GM19239 (cell line): ENCODE measurements at regions not wholly inside any gene's neighbourhood (a gene's known extent, or its start where the extent isn't known, plus 50 kb on each side); places are given as distances from the start of the nearest gene placed in this dataset.

Source experiments
- DNase-seq: peaks from one replicate; pipeline ENCODE4 v3.0.0; 2011; ENCODE audit warnings: low spot score; ENCODE audit not compliant: insufficient read length
- FAIRE-seq: peaks from 2 replicates; lab custom pipeline; 2011; peaks lifted over from hg19 to GRCh38; lab: Jason Lieb, UNC

DNA sequence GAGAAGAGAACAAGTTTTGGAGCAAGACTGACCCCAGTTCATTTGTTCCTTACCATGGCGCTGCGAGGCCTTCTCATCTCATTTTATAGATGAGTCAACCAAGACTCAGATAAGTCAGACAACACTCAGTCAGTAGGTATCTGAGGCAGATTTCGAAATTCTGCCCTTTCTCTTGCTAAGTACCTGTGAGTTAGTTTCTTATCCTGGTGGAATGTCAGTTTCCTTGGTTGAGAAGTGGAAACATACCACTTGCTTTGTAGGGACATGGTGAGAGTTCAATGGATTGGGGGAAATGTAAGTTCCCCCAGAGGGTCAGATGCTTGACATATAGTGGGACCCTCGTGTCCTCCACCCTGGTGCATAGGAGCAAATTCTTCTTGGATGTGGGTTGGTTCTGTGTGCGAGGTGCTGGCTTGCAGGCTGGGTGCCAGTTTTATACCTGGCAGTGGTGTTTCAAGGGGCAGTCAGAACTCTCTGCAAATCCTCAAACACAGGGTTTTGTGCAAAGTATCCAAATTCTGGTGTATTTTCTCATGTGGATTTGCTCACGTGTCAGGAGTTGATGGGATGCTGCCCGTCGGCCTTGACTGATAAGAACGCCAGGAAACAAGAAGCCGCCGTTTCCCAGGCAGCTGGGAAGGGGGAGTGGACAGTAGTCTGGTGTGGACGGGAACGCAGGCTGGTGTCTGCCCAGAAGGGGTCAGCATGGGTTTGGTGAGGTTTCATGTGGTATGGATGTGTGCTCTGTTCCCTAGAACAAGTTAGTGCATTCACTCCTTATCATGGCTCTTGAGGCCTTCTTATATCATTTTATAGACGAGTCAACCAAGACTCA, 61.1 kb upstream of the CIBAR2 start:
- DNase-seq = no peak
- FAIRE-seq = no peak

DNA sequence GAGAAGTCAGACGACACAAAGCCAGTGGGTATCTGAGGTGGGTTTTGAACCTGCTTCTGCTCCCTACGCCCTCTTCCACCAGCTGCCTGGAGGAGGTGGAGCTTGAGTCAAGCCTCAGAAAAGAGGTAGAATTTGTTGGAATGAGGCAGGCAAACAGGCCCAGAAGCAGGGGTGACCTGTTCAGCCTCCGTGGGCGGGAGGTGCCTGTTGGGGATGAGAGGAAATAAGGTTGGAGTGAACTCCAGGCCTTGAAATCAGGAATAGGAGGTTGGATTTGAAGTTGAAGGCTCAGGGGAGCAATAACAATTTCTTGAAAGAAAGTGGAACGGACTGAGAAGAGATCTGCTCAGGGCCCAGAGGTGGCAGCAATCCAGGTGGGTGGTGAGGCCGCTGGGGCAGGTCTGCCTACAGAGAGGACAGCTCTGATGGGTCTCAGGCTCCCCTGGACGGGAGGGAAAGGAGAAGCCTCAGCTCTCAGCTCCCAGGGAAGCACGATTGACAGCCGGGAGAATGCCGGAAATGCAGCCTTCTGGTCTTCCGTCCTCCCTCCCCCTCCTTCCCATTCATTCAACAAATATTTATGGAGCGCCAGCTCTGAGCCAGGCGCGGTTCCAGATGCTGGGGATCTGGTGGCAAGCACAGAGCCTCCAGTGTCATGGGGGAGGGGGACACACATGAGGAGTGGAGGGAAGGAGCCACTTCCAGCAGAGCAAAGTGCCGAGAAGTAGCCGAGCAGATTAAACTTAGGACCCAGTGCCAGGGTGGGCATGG, 61.9 kb upstream of the CIBAR2 start:
- DNase-seq (no peak), FAIRE-seq (no peak)

DNA sequence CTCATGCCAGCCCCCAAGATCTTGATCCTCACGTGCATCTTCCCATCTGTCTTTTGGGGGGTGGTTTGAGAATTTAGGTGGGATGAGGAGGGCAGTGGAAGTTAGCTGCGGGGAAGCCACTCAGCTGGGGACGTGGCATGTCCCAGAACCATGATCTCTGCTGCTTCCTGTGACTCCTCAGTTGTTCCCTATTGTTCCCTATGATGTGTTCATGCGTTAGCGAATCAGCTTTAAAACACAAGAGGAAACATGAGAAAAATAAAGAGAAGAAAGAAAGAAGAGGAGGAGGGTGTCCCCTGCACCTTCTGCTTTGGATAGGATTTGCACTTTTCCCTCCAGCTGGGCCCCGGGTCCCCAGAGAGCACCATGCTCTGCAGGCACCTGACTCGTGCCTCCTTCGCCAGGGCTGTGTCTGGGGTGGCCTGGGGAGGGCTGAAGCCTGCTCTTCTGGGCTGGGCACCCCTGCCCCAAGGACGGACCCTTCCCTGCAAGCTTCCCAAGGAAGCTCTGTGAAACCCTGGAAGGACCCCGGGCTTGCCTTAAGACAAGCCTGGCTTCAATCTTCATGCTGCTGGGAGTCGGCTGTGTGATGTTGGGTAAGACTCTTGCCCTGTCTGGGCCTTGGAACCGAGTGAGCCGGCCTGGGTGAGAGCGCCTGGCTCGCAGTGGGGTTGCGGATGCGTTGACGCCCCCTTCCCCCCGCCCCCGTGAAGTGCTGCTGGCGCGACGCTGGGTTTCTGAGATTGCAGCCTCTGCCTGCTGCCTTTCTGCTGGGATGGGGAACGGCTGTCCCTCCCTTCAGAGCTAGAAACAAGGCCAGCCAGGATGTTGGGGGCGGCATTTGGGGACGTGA, 62.8 kb upstream of the CIBAR2 start:
- DNase-seq (no peak), FAIRE-seq (no peak)

DNA sequence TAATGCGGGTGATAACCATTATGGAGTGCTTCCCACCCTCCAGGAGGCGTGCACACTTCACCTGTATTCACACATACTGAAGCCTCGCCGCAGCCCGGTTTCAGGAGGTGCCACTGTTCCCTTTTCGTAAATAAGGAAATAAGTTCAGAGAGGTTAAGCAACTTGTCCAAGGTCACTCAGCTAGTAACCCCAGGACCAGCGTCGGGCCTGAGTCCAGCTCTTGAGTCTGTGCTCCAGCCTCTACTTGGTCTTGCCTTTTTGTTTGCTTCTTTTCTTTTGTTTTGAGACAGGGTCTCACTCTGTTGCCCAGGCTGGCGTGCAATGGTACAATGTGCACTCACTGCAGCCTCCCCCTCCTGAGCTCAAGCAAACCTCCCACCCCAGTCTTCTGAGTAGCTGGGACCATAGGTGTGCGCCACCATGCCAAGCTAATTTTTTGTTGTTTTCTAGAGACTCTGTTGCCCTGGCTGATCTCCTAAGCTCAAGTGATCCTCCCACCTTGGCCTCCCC, 63.5 kb upstream of the CIBAR2 start:
- no peak for DNase-seq
- FAIRE-seq = no peak

DNA sequence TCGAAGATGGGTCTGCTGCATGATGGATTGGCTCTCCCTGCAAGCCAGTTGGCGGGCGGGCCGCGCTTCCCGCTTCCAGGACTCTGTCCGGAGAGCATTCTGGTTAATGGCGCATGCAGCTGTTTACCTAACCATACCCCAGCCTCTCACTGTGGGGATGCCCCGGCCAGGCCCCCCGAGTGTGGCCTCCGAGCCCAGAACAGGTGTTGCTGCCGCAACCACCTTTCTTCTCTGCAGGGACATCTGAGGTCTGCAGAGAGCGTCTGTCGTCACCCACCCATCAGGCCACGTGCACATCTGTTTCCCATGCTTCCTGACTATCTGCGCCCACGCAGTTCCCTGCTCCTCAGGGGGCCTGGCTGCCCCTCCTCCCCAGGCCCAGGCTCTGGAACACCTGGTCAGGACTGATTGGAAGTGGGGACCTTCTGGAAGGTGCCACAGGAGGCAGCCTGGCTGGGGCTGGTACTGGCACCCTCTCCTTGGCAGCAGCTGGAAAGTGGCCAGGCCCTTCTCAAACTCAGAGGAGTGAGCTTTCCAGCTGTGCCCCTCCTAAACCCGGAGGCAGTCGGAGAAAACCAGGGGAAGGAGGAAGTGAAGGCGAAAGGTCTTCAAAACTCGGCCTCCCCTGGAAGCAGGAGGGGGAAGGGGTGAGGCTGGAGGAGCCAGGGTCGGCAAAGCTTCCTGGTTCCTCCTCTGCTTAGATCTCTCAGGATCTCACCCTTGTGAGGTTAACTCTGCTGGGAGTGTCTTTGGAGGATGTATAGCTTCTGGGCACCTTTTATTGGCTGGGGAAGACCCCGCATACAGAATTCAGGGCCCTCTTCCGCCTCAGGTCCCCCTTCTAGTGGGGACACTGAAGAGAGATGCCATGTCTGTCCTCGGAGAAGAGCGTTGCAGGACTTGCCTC, 64.5 kb upstream of the CIBAR2 start:
- no peak for DNase-seq
- no peak for FAIRE-seq

DNA sequence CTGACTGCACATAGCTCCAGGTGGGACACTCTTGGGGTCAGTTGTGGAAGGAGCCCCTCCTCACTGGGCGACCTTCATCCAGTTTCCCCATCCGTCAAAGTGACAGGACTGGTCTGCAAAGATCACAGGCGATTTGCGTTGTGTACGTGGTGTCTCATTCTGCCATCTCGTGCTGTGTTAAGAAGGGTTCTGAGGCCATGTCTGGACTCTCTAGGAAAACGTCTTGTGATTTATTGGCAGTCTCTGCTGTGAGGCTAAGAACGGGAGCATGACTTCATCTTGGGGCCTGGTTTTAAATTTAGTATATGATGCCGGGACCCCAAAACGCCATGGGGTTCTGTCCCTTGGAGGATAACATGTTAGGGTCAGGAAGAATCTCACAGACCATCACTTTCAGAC, 65.2 kb upstream of the CIBAR2 start:
- no peak for DNase-seq
- FAIRE-seq = no peak

DNA sequence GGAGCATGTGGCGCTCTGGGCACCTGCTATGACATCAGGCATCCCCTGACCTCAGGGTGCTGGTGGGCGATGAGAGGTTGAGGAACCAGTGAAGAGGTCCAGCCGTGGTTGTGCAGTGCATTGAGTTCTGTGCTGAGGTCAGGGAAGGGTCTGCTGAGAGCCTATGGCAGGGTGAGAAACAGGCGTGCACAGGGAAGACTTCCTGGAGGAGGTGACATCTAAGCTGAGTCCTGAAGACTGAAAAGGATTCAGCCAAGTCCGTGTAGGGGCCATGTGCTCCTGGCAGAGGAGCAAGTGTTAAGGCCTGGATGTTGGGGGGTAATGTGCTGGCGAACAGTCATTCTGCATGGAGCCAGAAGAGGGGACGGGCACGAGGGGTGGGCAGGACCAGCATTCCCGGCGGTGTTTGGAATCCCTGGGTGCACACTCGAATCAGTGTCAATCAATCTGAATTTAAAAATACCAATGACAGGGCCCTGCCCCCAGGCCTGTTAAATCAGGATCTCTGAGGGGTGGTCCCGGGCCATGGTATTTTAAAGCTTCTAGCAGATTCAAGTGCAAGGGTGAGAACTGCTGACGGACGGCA, 65.8 kb upstream of the CIBAR2 start:
- no peak for DNase-seq
- no peak for FAIRE-seq

DNA sequence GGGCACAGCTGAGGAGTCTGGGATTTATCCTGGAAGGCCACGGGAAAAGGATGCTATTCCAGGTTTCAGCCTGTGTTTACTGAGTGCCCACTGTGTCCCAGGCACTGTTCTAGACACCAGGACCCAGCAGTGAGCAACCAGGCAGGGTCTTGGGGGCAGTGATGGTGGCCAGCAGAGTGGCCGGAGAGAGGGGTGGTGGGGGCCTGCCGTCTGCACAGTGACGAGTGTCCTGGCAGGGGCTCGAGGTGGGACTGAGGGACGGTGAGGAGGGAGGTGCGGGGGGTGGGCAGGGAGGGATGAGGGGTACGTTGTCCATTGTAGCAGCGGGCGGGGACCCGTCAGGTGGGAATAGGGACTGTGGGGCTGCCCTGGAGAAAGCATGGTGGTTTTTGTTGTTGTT, 66.3 kb upstream of the CIBAR2 start:
- no peak for FAIRE-seq
- no peak for DNase-seq

DNA sequence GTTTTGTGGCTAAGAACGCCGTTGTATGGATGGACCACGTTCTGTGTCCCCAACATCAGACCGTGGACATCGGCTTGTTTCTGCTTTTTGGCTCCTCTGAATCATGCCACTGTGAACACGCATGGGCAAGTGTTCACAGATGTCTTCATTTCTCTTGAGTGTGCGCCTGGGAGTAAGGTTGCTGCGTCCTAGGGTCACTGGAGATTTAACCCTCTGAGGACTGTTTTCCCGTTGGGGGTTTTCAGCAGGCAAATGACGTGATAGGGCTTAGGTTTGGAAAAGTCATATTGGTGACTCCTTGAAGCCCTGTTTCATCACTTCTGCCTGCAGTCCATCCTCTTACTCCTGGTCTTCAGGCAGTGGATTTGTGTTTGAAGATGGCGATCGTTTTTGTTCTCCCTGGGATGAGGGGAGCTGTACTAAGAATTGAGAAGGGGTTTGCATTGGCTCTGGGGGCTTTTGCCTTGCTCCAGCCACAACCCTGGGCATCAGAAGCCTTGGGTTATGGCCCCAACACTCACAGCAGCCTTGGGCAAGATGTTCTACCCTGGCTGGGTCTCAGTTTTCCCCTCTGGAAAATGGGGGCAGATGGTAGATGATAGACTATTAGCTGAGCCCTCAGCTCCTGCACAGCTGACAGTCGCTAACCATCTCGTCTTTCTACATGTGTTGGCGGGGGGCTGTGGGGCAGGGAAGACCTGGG, 67.2 kb upstream of the CIBAR2 start:
- no peak for DNase-seq
- no peak for FAIRE-seq

DNA sequence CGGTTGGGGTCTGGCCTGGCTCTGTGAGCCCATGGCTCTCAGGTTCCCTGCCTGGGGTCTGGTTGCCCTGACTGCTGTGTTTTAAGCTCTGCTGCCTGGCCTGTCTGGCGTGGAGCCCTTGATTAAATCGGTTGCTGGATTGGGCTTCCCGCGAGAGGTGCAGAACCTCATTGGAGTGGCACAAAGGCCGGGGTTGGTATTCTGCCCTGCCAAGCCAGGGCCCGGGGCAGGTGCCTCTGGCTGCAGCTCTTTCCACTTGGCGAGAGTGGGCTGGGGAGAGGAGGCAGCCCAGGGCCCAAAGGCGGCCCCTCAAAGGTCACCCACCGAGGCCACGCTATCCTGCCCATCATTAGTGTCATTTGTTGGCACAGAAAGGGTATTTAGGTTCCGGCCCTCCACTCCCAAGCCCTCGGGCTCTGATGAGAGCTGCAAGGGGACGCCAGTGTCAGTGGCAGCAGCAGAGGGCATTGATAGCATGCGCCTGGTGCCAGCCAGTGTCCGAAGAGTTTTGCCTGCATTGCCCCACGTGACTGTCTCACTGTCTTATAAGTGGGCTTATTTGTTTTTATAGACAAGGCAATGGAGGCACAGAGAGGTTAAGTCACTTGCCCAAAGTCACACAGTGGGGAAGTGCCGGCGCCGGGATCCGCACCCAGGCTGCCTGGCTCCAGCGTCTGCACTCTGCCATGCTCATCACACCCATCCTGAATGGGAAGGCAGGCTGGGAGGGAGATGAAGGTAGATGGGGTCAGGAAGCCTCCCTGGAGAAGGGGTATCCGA, 68.0 kb upstream of the CIBAR2 start:
- no peak for FAIRE-seq

DNA sequence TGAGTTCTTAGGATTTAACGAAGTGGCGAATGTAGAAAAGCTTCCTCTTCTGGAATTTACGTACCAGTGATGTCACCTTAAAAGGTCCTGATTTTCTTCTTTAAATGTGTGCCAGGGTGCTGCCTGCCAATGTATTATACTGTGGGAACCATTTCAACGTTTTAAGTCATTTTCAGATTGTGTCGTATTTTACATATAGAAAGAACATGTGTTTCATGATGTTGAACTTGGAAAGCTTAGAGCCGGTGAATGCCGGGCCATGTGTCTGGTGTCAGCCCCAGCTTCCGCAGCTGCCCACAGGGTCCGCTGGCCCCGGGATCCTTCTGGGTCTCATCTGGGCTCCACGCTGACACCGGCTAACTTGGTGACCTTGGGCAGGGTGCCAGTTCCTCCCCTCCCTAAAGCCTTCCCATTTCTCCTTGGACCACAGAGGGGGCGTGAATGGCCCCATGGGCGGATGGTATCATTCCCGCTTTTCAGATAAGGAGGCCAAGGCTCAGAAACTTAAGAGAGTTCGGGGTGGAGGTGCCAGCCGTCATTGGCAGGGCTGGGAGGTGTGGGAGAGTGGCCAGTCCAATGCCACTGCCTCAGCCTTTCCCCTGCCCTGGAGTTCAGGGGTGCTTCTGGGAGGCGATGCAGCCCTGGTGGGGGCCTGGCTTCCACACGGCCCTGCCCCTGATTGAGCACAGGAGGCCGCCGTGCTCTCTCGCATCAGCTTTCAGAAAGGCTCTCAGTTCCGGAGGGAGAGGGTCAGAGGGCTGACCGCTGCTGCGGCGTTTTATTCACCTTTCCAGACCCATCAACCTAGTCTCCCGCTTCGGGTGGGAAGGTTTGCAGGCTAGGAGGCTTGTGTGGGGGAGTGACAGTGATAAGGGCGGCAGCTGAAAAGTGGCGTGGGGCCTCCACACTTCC, 68.8 kb upstream of the CIBAR2 start:
- FAIRE-seq (no peak), DNase-seq (no peak)

More for the DNA sequence above, 68.0 kb upstream of the CIBAR2 start:
- no peak for DNase-seq

DNA sequence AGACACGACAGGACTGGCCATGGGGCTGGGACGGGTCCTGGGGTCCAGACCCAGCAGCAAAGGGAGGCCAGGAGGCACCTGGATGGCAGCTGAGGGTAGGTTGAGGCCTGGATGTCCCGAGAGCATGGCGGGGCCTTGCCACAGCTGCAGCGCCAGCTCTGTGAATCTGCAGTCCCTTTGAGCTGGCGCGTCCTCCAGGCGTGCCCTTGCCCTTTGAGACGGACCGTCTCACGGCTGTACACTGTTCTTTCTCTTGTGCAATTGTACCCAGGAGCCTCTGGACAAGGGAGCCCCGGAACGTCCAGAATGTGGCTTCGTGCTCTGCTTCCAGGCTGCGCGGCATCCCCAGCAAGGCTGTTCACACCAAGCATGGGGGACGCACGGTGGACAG, 69.5 kb upstream of the CIBAR2 start:
- FAIRE-seq (no peak), DNase-seq (no peak)

DNA sequence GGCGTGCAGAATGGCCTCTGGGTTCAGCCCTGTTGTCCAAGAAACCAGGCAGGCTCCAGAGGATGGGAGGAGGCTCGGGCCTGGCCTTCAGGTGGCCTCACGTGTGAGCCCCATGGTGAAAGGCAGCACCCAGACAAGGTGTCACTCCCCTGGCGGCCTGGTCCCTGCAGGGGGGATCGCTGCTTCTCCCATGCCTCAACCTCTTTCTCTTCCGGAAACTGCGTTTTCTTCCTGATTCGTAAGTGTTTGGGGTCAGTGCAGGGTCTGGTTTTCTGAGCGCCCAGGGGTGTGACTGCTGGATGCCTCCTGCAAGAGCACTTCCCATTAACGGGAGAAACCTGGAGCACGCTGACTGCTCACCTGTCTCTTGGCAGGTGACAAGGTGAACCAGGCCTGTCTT, 70.0 kb upstream of the CIBAR2 start:
- DNase-seq (no peak), FAIRE-seq (no peak)

DNA sequence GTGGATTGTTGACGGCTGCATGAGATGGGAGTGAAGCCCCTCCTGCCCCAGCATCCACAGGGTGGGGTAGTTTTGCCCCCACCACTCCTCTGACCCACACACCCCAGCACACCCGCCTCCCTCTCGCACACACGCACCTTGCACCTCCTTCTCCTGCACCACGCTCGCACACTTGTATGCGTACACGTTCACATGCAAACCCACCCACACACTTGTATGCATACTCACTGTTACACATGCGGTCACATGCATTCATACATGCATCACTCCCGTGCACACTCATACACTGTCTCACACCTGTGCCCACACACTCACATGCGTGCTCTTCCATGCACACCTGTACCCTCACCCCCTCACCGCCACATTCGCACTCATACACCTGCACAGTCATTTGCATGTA, 70.5 kb upstream of the CIBAR2 start:
- FAIRE-seq (no peak), DNase-seq (no peak)

DNA sequence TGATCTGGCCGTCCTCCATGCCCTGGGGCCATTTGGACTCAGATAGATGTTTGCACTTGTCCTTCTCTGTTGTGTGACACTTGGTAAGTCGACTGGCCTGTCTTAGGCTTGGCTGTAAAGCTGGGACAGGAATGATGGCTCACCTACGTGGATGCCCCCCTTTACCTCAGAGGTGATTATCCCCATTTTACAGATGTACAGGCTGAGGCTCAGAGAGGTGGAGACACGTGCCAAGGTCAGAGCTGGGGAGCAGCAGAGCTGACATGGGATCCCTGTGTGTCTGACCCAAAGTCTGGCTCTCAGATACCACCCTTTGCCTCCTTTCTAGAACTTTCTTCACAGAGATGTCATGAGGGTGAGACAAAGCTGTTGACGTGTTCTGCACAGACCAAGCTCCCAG, 71.3 kb upstream of the CIBAR2 start:
- no peak for FAIRE-seq

DNA sequence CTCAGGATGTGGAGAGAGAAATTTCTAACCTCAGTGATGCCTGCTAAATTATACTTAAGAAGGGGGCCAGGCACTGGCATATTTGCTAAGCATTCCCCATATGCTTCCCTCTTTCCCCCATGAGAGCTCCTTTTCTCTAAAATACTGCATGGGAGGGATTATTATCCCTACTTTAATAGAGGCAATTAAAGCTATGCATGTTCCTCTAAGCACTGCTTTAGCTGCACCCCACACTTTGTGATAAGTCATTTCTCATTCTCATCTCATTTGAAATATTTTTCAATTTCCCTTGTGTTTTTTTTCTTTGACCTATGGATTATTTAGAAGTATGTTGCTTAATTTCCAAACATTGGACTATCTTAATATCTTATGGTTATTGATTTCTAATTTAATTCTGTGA, 72.1 kb upstream of the CIBAR2 start:
- no peak for FAIRE-seq

More for the DNA sequence above, 71.3 kb upstream of the CIBAR2 start:
- DNase-seq = no peak

More for the DNA sequence above, 72.1 kb upstream of the CIBAR2 start:
- no peak for DNase-seq
